Neural progenitor cell (in vitro differentiated cells): ENCODE measurements at regions not wholly inside any gene's neighbourhood (a gene's known extent, or its start where the extent isn't known, plus 50 kb on each side); places are given as distances from the start of the nearest gene placed in this dataset.

Experiments used
- DNase-seq: peaks from one replicate; pipeline ENCODE4 v3.0.0-alpha.2; 2016; ENCODE audit warnings: low spot score
- H2AFZ ChIP-seq: fragments of 200-600 bp; sonication (generic); replicated peaks from 2 replicates; pipeline ENCODE4 v1.6.1; 2016; ENCODE audit warnings: antibody characterized with exemption
- H3F3A ChIP-seq: fragments of 200-600 bp; sonication (generic); 2 replicates; pipeline ENCODE4 v1.6.1; 2016; ENCODE audit warnings: antibody characterized with exemption, low read depth
- H3K27ac ChIP-seq: fragments of 200-600 bp; sonication (generic); 2 replicates; pipeline ENCODE4 v1.5.1; 2016; ENCODE audit warnings: mild to moderate bottlenecking
- H3K27me3 ChIP-seq: fragments of 200-600 bp; sonication (generic); 2 replicates; pipeline ENCODE4 v1.6.1; 2016; ENCODE audit warnings: mild to moderate bottlenecking, moderate library complexity
- H3K36me3 ChIP-seq: fragments of 200-600 bp; sonication (generic); 2 replicates; pipeline ENCODE4 v1.5.1; 2016
- H3K4me1 ChIP-seq: fragments of 200-600 bp; sonication (generic); 2 replicates; pipeline ENCODE4 v1.6.1; 2016; ENCODE audit warnings: mixed run types
- H3K4me2 ChIP-seq: fragments of 200-600 bp; sonication (generic); 2 replicates; pipeline ENCODE4 v1.6.1; 2016
- H3K4me3 ChIP-seq: fragments of 200-600 bp; sonication (generic); 2 replicates; pipeline ENCODE4 v1.5.1; 2016
- H3K79me2 ChIP-seq: fragments of 200-600 bp; sonication (generic); 2 replicates; pipeline ENCODE4 v1.6.1; 2016; ENCODE audit warnings: low read depth
- H3K9ac ChIP-seq: fragments of 200-600 bp; sonication (generic); 2 replicates; pipeline ENCODE4 v1.6.1; 2016
- H3K9me3 ChIP-seq: fragments of 200-600 bp; sonication (generic); 2 replicates; pipeline ENCODE4 v1.5.1; 2016; ENCODE audit warnings: low read depth
- H4K20me1 ChIP-seq: fragments of 200-600 bp; sonication (generic); 2 replicates; pipeline ENCODE4 v1.6.1; 2016; ENCODE audit warnings: low read depth
- H3K27ac Mint-ChIP-seq: 3 replicates; pipeline ENCODE4 v1.8.0; 2021; ENCODE audit warnings: mixed read lengths
- H3K27me3 Mint-ChIP-seq: 2 replicates; pipeline ENCODE4 v1.8.0; 2022; ENCODE audit warnings: low read depth, mild to moderate bottlenecking, inconsistent platforms, moderate library complexity, mixed read lengths; ENCODE audit not compliant: insufficient read depth
- H3K36me3 Mint-ChIP-seq: 3 replicates; pipeline ENCODE4 v1.8.0; 2021; ENCODE audit warnings: mixed read lengths
- H3K4me1 Mint-ChIP-seq: 3 replicates; pipeline ENCODE4 v1.8.0; 2021; ENCODE audit warnings: mixed read lengths
- H3K4me3 Mint-ChIP-seq: 3 replicates; pipeline ENCODE4 v1.8.0; 2021; ENCODE audit warnings: mild to moderate bottlenecking, moderate library complexity, mixed read lengths
- H3K9me3 Mint-ChIP-seq: 3 replicates; pipeline ENCODE4 v1.8.0; 2020; ENCODE audit warnings: mixed read lengths
- CTCF ChIP-seq: fragments of 200-600 bp; sonication (generic); IDR thresholded peaks from 2 replicates; pipeline ENCODE4 v1.5.1; 2017; ENCODE audit warnings: antibody characterized with exemption, mild to moderate bottlenecking
- EZH2 ChIP-seq: fragments of 200-600 bp; sonication (generic); IDR thresholded peaks from 2 replicates; pipeline ENCODE4 v1.6.1; 2017; ENCODE audit warnings: antibody characterized with exemption, mild to moderate bottlenecking, moderate library complexity
- EZH2phosphoT487 ChIP-seq: fragments of 200-600 bp; sonication (generic); IDR thresholded peaks from 2 replicates; pipeline ENCODE4 v1.6.1; 2017; ENCODE audit warnings: antibody characterized with exemption

- H3K9me3 Mint-ChIP-seq = peaks cover 2% of the 10 kb centered on the region
- H2AFZ ChIP-seq = no peak overlapping the region
- H3K4me2 ChIP-seq = no peak overlapping the region
- H3K27ac ChIP-seq = no peak overlapping the region
- H3K27me3 Mint-ChIP-seq = peaks cover 2% of the 10 kb centered on the region
- no peak for TF ChIP-seq EZH2phosphoT487
- TF ChIP-seq EZH2 = no peak
- no peak for TF ChIP-seq CTCF
- H3K9me3 ChIP-seq = no peaks in the 10 kb centered on the region
- no peak overlapping the region for H3K4me3 ChIP-seq
- H3F3A ChIP-seq = no peaks in the 10 kb centered on the region
- H3K27me3 ChIP-seq = no peaks in the 10 kb centered on the region
- no peaks in the 10 kb centered on the region for H3K36me3 ChIP-seq
- H4K20me1 ChIP-seq = no peaks in the 10 kb centered on the region
- H3K4me3 Mint-ChIP-seq = no peak overlapping the region
- H3K36me3 Mint-ChIP-seq = no peaks in the 10 kb centered on the region
- no peaks in the 10 kb centered on the region for H3K79me2 ChIP-seq
- no peak overlapping the region for H3K27ac Mint-ChIP-seq
- peaks cover 6% of the 10 kb centered on the region for H3K4me1 ChIP-seq
- peaks cover 25% of the 10 kb centered on the region for H3K4me1 Mint-ChIP-seq
- DNase-seq = no peak
- no peak overlapping the region for H3K9ac ChIP-seq
Measured at GRCh38 chr9:89841456-89841855, 236.6 kb downstream of the GADD45G start.

- no peak for TF ChIP-seq EZH2phosphoT487
- no peak for TF ChIP-seq EZH2
- TF ChIP-seq CTCF = no peak
- Mint-ChIP-seq H3K4me3 (no peak overlapping the region), H3K4me1 (peaks cover 25% of the 10 kb centered on the region), H3K27me3 (peaks cover 2% of the 10 kb centered on the region), H3K36me3 (no peaks in the 10 kb centered on the region), H3K27ac (no peak overlapping the region), H3K9me3 (peaks cover 2% of the 10 kb centered on the region)
- Histone ChIP-seq H3K4me2 (no peak overlapping the region), H2AFZ (no peak overlapping the region), H3K36me3 (no peaks in the 10 kb centered on the region), H3K4me3 (no peak overlapping the region), H3K79me2 (no peaks in the 10 kb centered on the region), H3F3A (no peaks in the 10 kb centered on the region), H3K4me1 (peaks cover 6% of the 10 kb centered on the region), H3K27ac (no peak overlapping the region), H3K9me3 (no peaks in the 10 kb centered on the region), H4K20me1 (no peaks in the 10 kb centered on the region), H3K9ac (no peak overlapping the region), H3K27me3 (no peaks in the 10 kb centered on the region)
- no peak for DNase-seq
Measured at GRCh38 chr9:89842267-89842768, 237.5 kb downstream of the GADD45G start.

- TF ChIP-seq CTCF (no peak), EZH2phosphoT487 (no peak), EZH2 (no peak)
- H3K4me1 Mint-ChIP-seq = peaks cover 23% of the 10 kb centered on the region
- no peak overlapping the region for H3K4me2 ChIP-seq
- DNase-seq = no peak
- no peaks in the 10 kb centered on the region for H3K79me2 ChIP-seq
- no peaks in the 10 kb centered on the region for H3K9me3 ChIP-seq
- H3K27me3 Mint-ChIP-seq = peaks cover 2% of the 10 kb centered on the region
- no peak overlapping the region for H3K9ac ChIP-seq
- H3K9me3 Mint-ChIP-seq = peaks cover 2% of the 10 kb centered on the region
- no peak overlapping the region for H3K27ac ChIP-seq
- H3F3A ChIP-seq = no peaks in the 10 kb centered on the region
- no peak overlapping the region for H2AFZ ChIP-seq
- H3K36me3 ChIP-seq = no peaks in the 10 kb centered on the region
- no peaks in the 10 kb centered on the region for H3K27me3 ChIP-seq
- peaks cover 6% of the 10 kb centered on the region for H3K4me1 ChIP-seq
- no peak overlapping the region for H3K27ac Mint-ChIP-seq
- no peaks in the 10 kb centered on the region for H4K20me1 ChIP-seq
- H3K4me3 Mint-ChIP-seq = no peak overlapping the region
- H3K36me3 Mint-ChIP-seq = no peaks in the 10 kb centered on the region
- no peak overlapping the region for H3K4me3 ChIP-seq
Measured at GRCh38 chr9:89843074-89843473, 238.3 kb downstream of the GADD45G start.
